ENCODE measurements at regions not wholly inside any gene's neighbourhood (a gene's known extent, or its start where the extent isn't known, plus 50 kb on each side); places are given as distances from the start of the nearest gene placed in this dataset.
"Not testable (repeated sequence)": the region's sequence is repeated elsewhere in the genome, so short reads cannot be mapped to it uniquely, and the experiment has no call there.

DNA sequence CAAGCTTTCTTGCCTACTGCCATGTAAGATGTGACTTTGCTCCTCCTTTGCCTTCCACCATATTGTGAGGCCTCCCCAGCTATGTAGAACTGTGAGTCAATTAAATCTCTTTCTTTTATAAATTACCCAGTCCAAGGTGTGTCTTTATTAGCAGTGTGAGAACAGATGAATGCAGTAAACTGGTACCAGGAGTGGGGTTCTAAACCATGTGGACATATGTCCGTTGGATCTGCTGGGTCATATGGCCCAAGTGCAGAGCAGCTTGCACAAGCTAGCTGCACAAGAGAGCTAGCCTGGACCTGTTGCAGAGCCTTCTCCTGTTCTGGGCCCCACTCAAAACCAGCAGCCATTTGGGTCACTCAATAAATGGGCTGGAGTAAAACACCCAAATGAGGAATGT is 177.1 kb downstream of the HIPK3 start:
- Histone ChIP-seq H4K8ac (replicated peaks; ENCODE audit: insufficient read length, low read depth, low read length) (no peak overlapping the region), H2BK12ac (ENCODE audit: insufficient read length, low read depth, low read length) (no peak overlapping the region), H4K91ac (ENCODE audit: insufficient read length, low read depth, low read length) (no peak overlapping the region), H3K4me2 (ENCODE audit: insufficient read depth, insufficient read length, low read length) (no peak overlapping the region), H3K14ac (ENCODE audit: insufficient read depth, low read length) (no peak overlapping the region), H3K4me1 (ENCODE audit: insufficient read depth, low read length) (no peaks in the 10 kb centered on the region), H2BK5ac (ENCODE audit: insufficient read length, low read length) (no peak overlapping the region), H2AFZ (ENCODE audit: low read length) (no peak overlapping the region), H3K9ac (ENCODE audit: extremely low read depth, insufficient read length, low read length) (no peak overlapping the region), H3K18ac (ENCODE audit: insufficient read length, low read depth, low read length) (no peak overlapping the region), H2BK120ac (ENCODE audit: low read depth, low read length, poor library complexity, severe bottlenecking) (no peak overlapping the region), H3K23ac (ENCODE audit: insufficient read length, low read depth, low read length) (no peak overlapping the region), H2BK20ac (ENCODE audit: low read depth, low read length, poor library complexity, severe bottlenecking) (no peak overlapping the region), H3K9me3 (ENCODE audit: control insufficient read depth, low read depth, low read length) (no peaks in the 10 kb centered on the region), H2BK15ac (ENCODE audit: low read depth, low read length) (no peak overlapping the region), H3T11ph (ENCODE audit: low read length) (no peak overlapping the region), H4K5ac (ENCODE audit: insufficient read length, low read depth, low read length) (no peak overlapping the region), H3K4ac (ENCODE audit: low read depth, low read length) (no peak overlapping the region), H3K27me3 (ENCODE audit: insufficient read depth, low read length) (no peaks in the 10 kb centered on the region), H3K79me1 (ENCODE audit: insufficient read depth, low read depth, low read length, poor library complexity, severe bottlenecking) (no peaks in the 10 kb centered on the region), H2AK5ac (ENCODE audit: insufficient read length, low read length) (no peak overlapping the region), H3K56ac (ENCODE audit: insufficient read length, low read depth, low read length) (no peak overlapping the region), H4K20me1 (ENCODE audit: control insufficient read depth, insufficient read depth, insufficient read length) (no peaks in the 10 kb centered on the region), H3K27ac (ENCODE audit: insufficient read length, low read depth, low read length) (no peak overlapping the region), H3K79me2 (ENCODE audit: insufficient read depth, low read length) (no peaks in the 10 kb centered on the region), H3K23me2 (ENCODE audit: insufficient read length, low read depth, low read length, poor library complexity, severe bottlenecking) (no peaks in the 10 kb centered on the region)
- no peak overlapping the region for H3K27ac Mint-ChIP-seq
- TF ChIP-seq, protein P1, sequence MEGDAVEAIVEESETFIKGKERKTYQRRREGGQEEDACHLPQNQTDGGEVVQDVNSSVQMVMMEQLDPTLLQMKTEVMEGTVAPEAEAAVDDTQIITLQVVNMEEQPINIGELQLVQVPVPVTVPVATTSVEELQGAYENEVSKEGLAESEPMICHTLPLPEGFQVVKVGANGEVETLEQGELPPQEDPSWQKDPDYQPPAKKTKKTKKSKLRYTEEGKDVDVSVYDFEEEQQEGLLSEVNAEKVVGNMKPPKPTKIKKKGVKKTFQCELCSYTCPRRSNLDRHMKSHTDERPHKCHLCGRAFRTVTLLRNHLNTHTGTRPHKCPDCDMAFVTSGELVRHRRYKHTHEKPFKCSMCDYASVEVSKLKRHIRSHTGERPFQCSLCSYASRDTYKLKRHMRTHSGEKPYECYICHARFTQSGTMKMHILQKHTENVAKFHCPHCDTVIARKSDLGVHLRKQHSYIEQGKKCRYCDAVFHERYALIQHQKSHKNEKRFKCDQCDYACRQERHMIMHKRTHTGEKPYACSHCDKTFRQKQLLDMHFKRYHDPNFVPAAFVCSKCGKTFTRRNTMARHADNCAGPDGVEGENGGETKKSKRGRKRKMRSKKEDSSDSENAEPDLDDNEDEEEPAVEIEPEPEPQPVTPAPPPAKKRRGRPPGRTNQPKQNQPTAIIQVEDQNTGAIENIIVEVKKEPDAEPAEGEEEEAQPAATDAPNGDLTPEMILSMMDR (conservative IDR thresholded peaks at IDR 0.05) = no peak
- no peaks in the 10 kb centered on the region for H3K4me1 Mint-ChIP-seq
- peaks cover 3% of the 10 kb centered on the region for H3K27me3 Mint-ChIP-seq (ENCODE audit: low read depth)
- DNase-seq = no peak
- no peak overlapping the region for H3K4me3 Mint-ChIP-seq
- no CpG with 5 or more reads among the region's 1 CpG for WGBS (ENCODE audit: extremely low coverage, insufficient read length, low lambda C conversion rate)
- H3K36me3 Mint-ChIP-seq (ENCODE audit: insufficient read depth in 1 of 3, low read depth in 3 of 3) = peaks cover 10 to 26% (median 15%) of the 10 kb centered on the region in 3 experiments; a peak in 6 of 7 replicates
- peaks cover 27 to 33% of the 10 kb centered on the region in 2 experiments for H3K9me3 Mint-ChIP-seq

DNA sequence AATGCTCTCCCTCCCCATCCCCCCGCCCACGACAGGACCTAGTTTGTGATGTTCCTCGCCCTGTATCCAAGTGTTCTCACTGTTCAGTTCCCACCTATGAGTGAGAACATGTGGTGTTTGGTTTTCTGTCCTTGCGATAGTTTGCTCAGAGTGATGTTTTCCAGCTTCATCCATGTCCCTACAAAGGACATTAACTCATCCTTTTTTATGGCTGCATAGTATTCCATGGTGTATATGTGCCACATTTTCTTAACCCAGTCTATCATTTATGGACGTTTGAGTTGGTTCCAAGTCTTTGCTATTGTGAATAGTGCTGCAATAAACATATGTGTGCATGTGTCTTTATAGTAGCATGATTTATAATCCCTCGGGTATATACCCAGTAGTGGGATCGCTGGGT is 171.3 kb downstream of the HIPK3 start:
- not testable (repeated sequence) for H3K23me2 ChIP-seq (ENCODE audit: insufficient read length, low read depth, low read length, poor library complexity, severe bottlenecking); H3K27me3 ChIP-seq (ENCODE audit: insufficient read depth, low read length); H3K4me2 ChIP-seq (ENCODE audit: insufficient read depth, insufficient read length, low read length); H4K5ac ChIP-seq (ENCODE audit: insufficient read length, low read depth, low read length); H2BK5ac ChIP-seq (ENCODE audit: insufficient read length, low read length); H3K9ac ChIP-seq (ENCODE audit: extremely low read depth, insufficient read length, low read length); H2BK12ac ChIP-seq (ENCODE audit: insufficient read length, low read depth, low read length); H3T11ph ChIP-seq (ENCODE audit: low read length); H3K56ac ChIP-seq (ENCODE audit: insufficient read length, low read depth, low read length); DNase-seq; H3K18ac ChIP-seq (ENCODE audit: insufficient read length, low read depth, low read length); H3K27ac Mint-ChIP-seq; H2AFZ ChIP-seq (ENCODE audit: low read length); H4K20me1 ChIP-seq (ENCODE audit: control insufficient read depth, insufficient read depth, insufficient read length); H3K27me3 Mint-ChIP-seq (ENCODE audit: low read depth); H3K4me3 Mint-ChIP-seq; H3K14ac ChIP-seq (ENCODE audit: insufficient read depth, low read length); H2BK15ac ChIP-seq (ENCODE audit: low read depth, low read length); H3K23ac ChIP-seq (ENCODE audit: insufficient read length, low read depth, low read length); H3K79me1 ChIP-seq (ENCODE audit: insufficient read depth, low read depth, low read length, poor library complexity, severe bottlenecking); H2BK20ac ChIP-seq (ENCODE audit: low read depth, low read length, poor library complexity, severe bottlenecking); H3K9me3 ChIP-seq (ENCODE audit: control insufficient read depth, low read depth, low read length); H4K91ac ChIP-seq (ENCODE audit: insufficient read length, low read depth, low read length); H2AK5ac ChIP-seq (ENCODE audit: insufficient read length, low read length); H3K4me1 Mint-ChIP-seq; H3K79me2 ChIP-seq (ENCODE audit: insufficient read depth, low read length); H2BK120ac ChIP-seq (ENCODE audit: low read depth, low read length, poor library complexity, severe bottlenecking); H3K27ac ChIP-seq (ENCODE audit: insufficient read length, low read depth, low read length); H3K4me1 ChIP-seq (ENCODE audit: insufficient read depth, low read length); H4K8ac ChIP-seq (replicated peaks; ENCODE audit: insufficient read length, low read depth, low read length); H3K4ac ChIP-seq (ENCODE audit: low read depth, low read length)
- Mint-ChIP-seq H3K36me3 (ENCODE audit: insufficient read depth in 1 of 3, low read depth in 3 of 3) (peaks cover 8 to 23% (median 10%) of the 10 kb centered on the region in 3 experiments; a peak in 6 of 7 replicates), H3K9me3 (peaks cover 14 to 21% of the 10 kb centered on the region in 2 experiments)
- WGBS (ENCODE audit: extremely low coverage, insufficient read length, low lambda C conversion rate) = no CpG with 5 or more reads among the region's 7 CpGs
